GM12874 (cell line): ENCODE measurements at regions not wholly inside any gene's neighbourhood (a gene's known extent, or its start where the extent isn't known, plus 50 kb on each side); places are given as distances from the start of the nearest gene placed in this dataset.

ENCODE experiments used
- CTCF ChIP-seq: IDR thresholded peaks from 2 replicates; pipeline ENCODE4 v1.5.1; 2011; ENCODE audit warnings: low read depth, mild to moderate bottlenecking, control low read depth, low read length, moderate library complexity; ENCODE audit not compliant: insufficient read depth

- TF ChIP-seq CTCF, result no peak
Measured at GRCh38 chr1:231108516-231109302, 53.1 kb upstream of the TRIM67 start.

- TF ChIP-seq CTCF, result no peak
Measured at GRCh38 chr1:231107600-231108326, 54.1 kb upstream of the TRIM67 start.

GRCh38 chr1:231107151-231107550 is 54.7 kb upstream of the TRIM67 start:
- no peak for TF ChIP-seq CTCF

- TF ChIP-seq CTCF, result no peak
Measured at GRCh38 chr1:231106347-231106746, 55.5 kb upstream of the TRIM67 start.

- no peak for TF ChIP-seq CTCF
Measured at GRCh38 chr1:231104917-231105316, 56.9 kb upstream of the TRIM67 start.

GRCh38 chr1:231103961-231104360 is 57.9 kb upstream of the TRIM67 start:
- no peak for TF ChIP-seq CTCF

GRCh38 chr1:231099996-231100767 is 60.1 kb upstream of the FAM89A start:
- TF ChIP-seq CTCF, result no peak
